NK-92 treated with Interleukin-12 subunit alpha and Interleukin-12 subunit beta, amount 100 ng/mL, for 24 hours (cell line): ENCODE measurements at regions not wholly inside any gene's neighbourhood (a gene's known extent, or its start where the extent isn't known, plus 50 kb on each side); places are given as distances from the start of the nearest gene placed in this dataset.

Source experiments
- DNase-seq: peaks from one replicate; lab custom pipeline; 2025; lab: John Stamatoyannopoulos, UW

GRCh38 chr11:37621662-37622061 lies 1023.6 kb upstream of the RAG2 start:
- DNase-seq, result no peak

- no peak for DNase-seq
These were observed 1018.3 kb upstream of the RAG2 start for GRCh38 chr11:37616291-37616690.

GRCh38 chr11:37613031-37613430 lies 1015.0 kb upstream of the RAG2 start:
- no peak for DNase-seq

- DNase-seq, result no peak
These were observed 1014.1 kb upstream of the RAG2 start for GRCh38 chr11:37612146-37612545.

- DNase-seq, result no peak
These were observed 1007.2 kb upstream of the RAG2 start for GRCh38 chr11:37605229-37605628.

GRCh38 chr11:37598381-37598780 lies 1000.3 kb upstream of the RAG2 start:
- no peak for DNase-seq

- DNase-seq, result no peak
These were observed 999.7 kb upstream of the RAG2 start for GRCh38 chr11:37597776-37598175.

- no peak for DNase-seq
These were observed 997.8 kb upstream of the RAG2 start for GRCh38 chr11:37595845-37596244.

GRCh38 chr11:37574361-37574760 lies 976.3 kb upstream of the RAG2 start:
- no peak for DNase-seq

GRCh38 chr11:37572491-37573171 lies 974.6 kb upstream of the RAG2 start:
- no peak for DNase-seq

- no peak for DNase-seq
These were observed 973.2 kb upstream of the RAG2 start for GRCh38 chr11:37571246-37571645.

GRCh38 chr11:37560991-37561390 lies 963.0 kb upstream of the RAG2 start:
- no peak for DNase-seq

GRCh38 chr11:37560346-37560745 lies 962.3 kb upstream of the RAG2 start:
- no peak for DNase-seq

GRCh38 chr11:37558619-37559210 lies 960.7 kb upstream of the RAG2 start:
- no peak for DNase-seq

- no peak for DNase-seq
These were observed 960.0 kb upstream of the RAG2 start for GRCh38 chr11:37557990-37558389.

GRCh38 chr11:37552284-37552683 lies 954.2 kb upstream of the RAG2 start:
- no peak for DNase-seq

- no peak for DNase-seq
These were observed 946.5 kb upstream of the RAG2 start for GRCh38 chr11:37544491-37544890.

- no peak for DNase-seq
These were observed 935.8 kb upstream of the RAG2 start for GRCh38 chr11:37533830-37534229.

- DNase-seq, result no peak
These were observed 935.1 kb upstream of the RAG2 start for GRCh38 chr11:37533087-37533486.

- no peak for DNase-seq
These were observed 934.2 kb upstream of the RAG2 start for GRCh38 chr11:37532271-37532670.

- DNase-seq, result no peak
These were observed 929.5 kb upstream of the RAG2 start for GRCh38 chr11:37527545-37527944.

- DNase-seq, result no peak
These were observed 927.3 kb upstream of the RAG2 start for GRCh38 chr11:37525336-37525735.

GRCh38 chr11:37519781-37520180 lies 921.7 kb upstream of the RAG2 start:
- DNase-seq, result no peak

GRCh38 chr11:37512156-37512780 lies 914.2 kb upstream of the RAG2 start:
- no peak for DNase-seq
